ENCODE measurements at regions not wholly inside any gene's neighbourhood (a gene's known extent, or its start where the extent isn't known, plus 50 kb on each side); places are given as distances from the start of the nearest gene placed in this dataset.

- in situ Hi-C loops (cut with HindIII; ENCODE audit: low sequenced_read_pairs): no loop called here
- no peak for DNase-seq (ENCODE audit: low spot score)
These were observed 736.3 kb upstream of the ARRDC4 start for GRCh38 chr15:97224191-97224641.

GRCh38 chr15:97234851-97235610 lies 725.5 kb upstream of the ARRDC4 start:
- in situ Hi-C loops (cut with HindIII; ENCODE audit: low sequenced_read_pairs): no loop called here
- DNase-seq (ENCODE audit: low spot score): peak; percentile 16

- in situ Hi-C loops (cut with HindIII; ENCODE audit: low sequenced_read_pairs): no loop called here
- no peak for DNase-seq (ENCODE audit: low spot score)
These were observed 724.9 kb upstream of the ARRDC4 start for GRCh38 chr15:97235611-97235985.

GRCh38 chr15:97236140-97236539 lies 724.4 kb upstream of the ARRDC4 start:
- DNase-seq (ENCODE audit: low spot score): no peak
- in situ Hi-C loops (cut with HindIII; ENCODE audit: low sequenced_read_pairs): no loop called here

GRCh38 chr15:97237160-97237559 lies 723.3 kb upstream of the ARRDC4 start:
- in situ Hi-C loops (cut with HindIII; ENCODE audit: low sequenced_read_pairs): no loop called here
- no peak for DNase-seq (ENCODE audit: low spot score)

- in situ Hi-C loops (cut with HindIII; ENCODE audit: low sequenced_read_pairs): no loop called here
- DNase-seq (ENCODE audit: low spot score): no peak
These were observed 712.1 kb upstream of the ARRDC4 start for GRCh38 chr15:97248376-97248775.

- no peak for DNase-seq (ENCODE audit: low spot score)
These were observed 700.6 kb upstream of the ARRDC4 start for GRCh38 chr15:97259943-97260342.

GRCh38 chr15:97301166-97301565 lies 659.3 kb upstream of the ARRDC4 start:
- in situ Hi-C loops (cut with HindIII; ENCODE audit: low sequenced_read_pairs): no loop called here
- DNase-seq (ENCODE audit: low spot score): no peak

More at GRCh38 chr15:97259943-97260342, 700.6 kb upstream of the ARRDC4 start:
- in situ Hi-C loops (cut with HindIII; ENCODE audit: low sequenced_read_pairs): no loop called here

GRCh38 chr15:97316362-97316761 lies 644.1 kb upstream of the ARRDC4 start:
- in situ Hi-C loops (cut with HindIII; ENCODE audit: low sequenced_read_pairs): no loop called here
- DNase-seq (ENCODE audit: low spot score): no peak

GRCh38 chr15:97317163-97317562 lies 643.3 kb upstream of the ARRDC4 start:
- in situ Hi-C loops (cut with HindIII; ENCODE audit: low sequenced_read_pairs): no loop called here

GRCh38 chr15:97319291-97319690 lies 641.2 kb upstream of the ARRDC4 start:
- in situ Hi-C loops (cut with HindIII; ENCODE audit: low sequenced_read_pairs): no loop called here

More at GRCh38 chr15:97317163-97317562, 643.3 kb upstream of the ARRDC4 start:
- DNase-seq (ENCODE audit: low spot score): no peak

GRCh38 chr15:97346221-97346620 lies 614.3 kb upstream of the ARRDC4 start:
- in situ Hi-C loops (cut with HindIII; ENCODE audit: low sequenced_read_pairs): no loop called here
- no peak for DNase-seq (ENCODE audit: low spot score)

More at GRCh38 chr15:97319291-97319690, 641.2 kb upstream of the ARRDC4 start:
- DNase-seq (ENCODE audit: low spot score): no peak

- DNase-seq (ENCODE audit: low spot score): no peak
- in situ Hi-C loops (cut with HindIII; ENCODE audit: low sequenced_read_pairs): no loop called here
These were observed 609.7 kb upstream of the ARRDC4 start for GRCh38 chr15:97350813-97351212.

GRCh38 chr15:97383516-97383915 lies 577.0 kb upstream of the ARRDC4 start:
- in situ Hi-C loops (cut with HindIII; ENCODE audit: low sequenced_read_pairs): no loop called here

GRCh38 chr15:97386940-97387339 lies 573.6 kb upstream of the ARRDC4 start:
- DNase-seq (ENCODE audit: low spot score): no peak
- in situ Hi-C loops (cut with HindIII; ENCODE audit: low sequenced_read_pairs): no loop called here

More at GRCh38 chr15:97383516-97383915, 577.0 kb upstream of the ARRDC4 start:
- no peak for DNase-seq (ENCODE audit: low spot score)

- in situ Hi-C loops (cut with HindIII; ENCODE audit: low sequenced_read_pairs): no loop called here
These were observed 559.3 kb upstream of the ARRDC4 start for GRCh38 chr15:97401195-97401594.

GRCh38 chr15:97401970-97402369 lies 558.5 kb upstream of the ARRDC4 start:
- DNase-seq (ENCODE audit: low spot score): no peak
- in situ Hi-C loops (cut with HindIII; ENCODE audit: low sequenced_read_pairs): no loop called here

More at GRCh38 chr15:97401195-97401594, 559.3 kb upstream of the ARRDC4 start:
- DNase-seq (ENCODE audit: low spot score): no peak

- in situ Hi-C loops (cut with HindIII; ENCODE audit: low sequenced_read_pairs): no loop called here
These were observed 553.7 kb upstream of the ARRDC4 start for GRCh38 chr15:97406841-97407240.

GRCh38 chr15:97410897-97411575 lies 549.5 kb upstream of the ARRDC4 start:
- in situ Hi-C loops (cut with HindIII; ENCODE audit: low sequenced_read_pairs): no loop called here
- no peak for DNase-seq (ENCODE audit: low spot score)

More at GRCh38 chr15:97406841-97407240, 553.7 kb upstream of the ARRDC4 start:
- no peak for DNase-seq (ENCODE audit: low spot score)

- in situ Hi-C loops (cut with HindIII; ENCODE audit: low sequenced_read_pairs): no loop called here
These were observed 540.4 kb upstream of the ARRDC4 start for GRCh38 chr15:97420130-97420529.

More at GRCh38 chr15:97420130-97420529, 540.4 kb upstream of the ARRDC4 start:
- DNase-seq (ENCODE audit: low spot score): no peak
